HEK293 (cell line): ENCODE measurements at regions not wholly inside any gene's neighbourhood (a gene's known extent, or its start where the extent isn't known, plus 50 kb on each side); places are given as distances from the start of the nearest gene placed in this dataset.

ENCODE experiments used
- AEBP2 ChIP-seq: fragments of 450-650 bp; formaldehyde crosslinking; IDR thresholded peaks from 2 replicates; pipeline ENCODE4 v1.5.1; 2016; ENCODE audit warnings: missing biosample characterization, missing genetic modification characterization, borderline replicate concordance
- ATF2 ChIP-seq: fragments of 450-650 bp; formaldehyde crosslinking; IDR thresholded peaks from 2 replicates; pipeline ENCODE4 v1.5.1; 2016; ENCODE audit warnings: missing biosample characterization, missing genetic modification characterization, low read depth
- CTCF ChIP-seq: fragments of 450-650 bp; formaldehyde crosslinking; IDR thresholded peaks from 2 replicates; pipeline ENCODE4 v1.5.1; 2016; ENCODE audit warnings: missing biosample characterization, missing genetic modification characterization
- MYNN ChIP-seq: fragments of 450-650 bp; formaldehyde crosslinking; IDR thresholded peaks from 2 replicates; pipeline ENCODE4 v1.5.1; 2016; ENCODE audit warnings: missing biosample characterization, missing genetic modification characterization, borderline replicate concordance
- SETDB1 ChIP-seq: IDR thresholded peaks from one replicate; pipeline ENCODE4 v1.6.1; 2017; ENCODE audit warnings: mild to moderate bottlenecking, low read length, moderate library complexity, mixed read lengths; ENCODE audit not compliant: insufficient read length
- ZBTB10 ChIP-seq: fragments of 450-650 bp; formaldehyde crosslinking; IDR thresholded peaks from 2 replicates; pipeline ENCODE4 v1.5.1; 2016; ENCODE audit warnings: missing biosample characterization, missing genetic modification characterization
- ZNF121 ChIP-seq: fragments of 450-650 bp; formaldehyde crosslinking; IDR thresholded peaks from 2 replicates; pipeline ENCODE4 v1.5.1; 2016; ENCODE audit warnings: missing biosample characterization, missing genetic modification characterization
- ZNF157 ChIP-seq: fragments of 450-650 bp; formaldehyde crosslinking; IDR thresholded peaks from 2 replicates; pipeline ENCODE4 v1.5.1; 2016; ENCODE audit warnings: missing biosample characterization, missing genetic modification characterization
- ZNF350 ChIP-seq: fragments of 450-650 bp; formaldehyde crosslinking; IDR thresholded peaks from 2 replicates; pipeline ENCODE4 v1.5.0; 2017; ENCODE audit warnings: missing biosample characterization, mild to moderate bottlenecking, missing genetic modification characterization
- ZNF362 ChIP-seq: fragments of 450-650 bp; formaldehyde crosslinking; IDR thresholded peaks from 2 replicates; pipeline ENCODE4 v1.5.1; 2016; ENCODE audit warnings: missing biosample characterization, missing genetic modification characterization
- ZNF416 ChIP-seq: fragments of 450-650 bp; formaldehyde crosslinking; IDR thresholded peaks from 2 replicates; pipeline ENCODE4 v1.5.1; 2016; ENCODE audit warnings: missing biosample characterization, missing genetic modification characterization
- ZNF549 ChIP-seq: fragments of 450-650 bp; IDR thresholded peaks from 2 replicates; pipeline ENCODE4 v1.5.1; 2018; ENCODE audit warnings: missing biosample characterization, missing genetic modification characterization, mild to moderate bottlenecking, inconsistent platforms, moderate library complexity
- ZNF558 ChIP-seq: fragments of 450-650 bp; formaldehyde crosslinking; IDR thresholded peaks from 2 replicates; pipeline ENCODE4 v1.5.1; 2016; ENCODE audit warnings: missing biosample characterization, missing genetic modification characterization
- ZNF596 ChIP-seq: fragments of 450-650 bp; IDR thresholded peaks from 2 replicates; pipeline ENCODE4 v1.5.0; 2018; ENCODE audit warnings: missing biosample characterization, mild to moderate bottlenecking, missing genetic modification characterization, moderate library complexity

GRCh38 chr3:135622215-135622614, 343.3 kb upstream of the PPP2R3A start:
- TF ChIP-seq ZNF596 (tag by site-specific recombination) (no peak), MYNN (tag by site-specific recombination) (no peak), ZNF416 (no peak), ATF2 (tag by site-specific recombination) (no peak), ZNF362 (no peak), ZNF157 (no peak), CTCF (tag by site-specific recombination) (no peak), ZNF350 (no peak), ZNF121 (tag by site-specific recombination) (no peak), AEBP2 (tag by site-specific recombination) (no peak), SETDB1 (no peak), ZBTB10 (tag by site-specific recombination) (no peak), ZNF558 (tag by site-specific recombination) (no peak), ZNF549 (no peak)
